ENCODE measurements at regions not wholly inside any gene's neighbourhood (a gene's known extent, or its start where the extent isn't known, plus 50 kb on each side); places are given as distances from the start of the nearest gene placed in this dataset.
"Not testable (repeated sequence)": the region's sequence is repeated elsewhere in the genome, so short reads cannot be mapped to it uniquely, and the experiment has no call there.

DNA sequence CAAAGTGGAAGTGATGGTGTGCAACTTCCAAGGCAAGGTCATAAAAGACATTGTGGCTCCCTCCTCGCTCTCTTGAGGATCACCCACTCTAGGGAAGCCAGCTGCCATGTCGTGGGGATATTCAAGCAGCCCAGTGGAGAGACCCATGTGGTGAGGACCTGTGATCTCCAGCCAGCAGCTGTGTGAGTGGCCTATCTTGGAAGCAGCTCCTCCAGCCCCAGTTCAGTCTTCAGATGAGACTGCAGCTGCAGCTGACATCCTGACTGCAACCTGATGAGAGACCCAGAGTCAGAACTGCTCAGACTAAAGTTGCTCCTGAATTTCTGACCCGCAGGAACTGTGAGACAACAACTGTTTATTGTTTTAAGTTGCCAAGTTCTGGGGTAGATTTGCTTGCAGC is 86.4 kb upstream of the GRK3 start:
- H3K27ac ChIP-seq = no peak overlapping the region
- H3K4me3 ChIP-seq = no peak overlapping the region

DNA sequence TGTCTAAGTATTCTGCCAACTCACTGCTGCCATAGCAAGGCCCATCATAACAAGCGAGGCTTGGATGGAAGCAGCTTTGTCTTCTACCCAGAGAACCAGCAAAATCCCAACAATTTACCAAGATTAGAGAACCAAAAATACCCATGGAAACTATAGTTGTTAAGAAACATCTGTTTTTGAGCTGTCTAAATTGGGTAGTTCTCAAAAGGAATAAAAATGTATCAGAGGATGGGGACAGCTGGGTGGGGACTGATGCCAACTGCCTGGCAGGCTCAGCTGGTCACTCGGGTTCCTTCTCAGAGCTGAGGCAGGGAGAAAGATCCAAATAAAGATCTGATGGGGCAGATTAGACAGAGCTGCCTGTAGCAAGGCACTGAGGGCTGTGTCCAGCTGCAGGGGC is 85.9 kb upstream of the GRK3 start:
- H3K4me3 ChIP-seq = no peak overlapping the region

DNA sequence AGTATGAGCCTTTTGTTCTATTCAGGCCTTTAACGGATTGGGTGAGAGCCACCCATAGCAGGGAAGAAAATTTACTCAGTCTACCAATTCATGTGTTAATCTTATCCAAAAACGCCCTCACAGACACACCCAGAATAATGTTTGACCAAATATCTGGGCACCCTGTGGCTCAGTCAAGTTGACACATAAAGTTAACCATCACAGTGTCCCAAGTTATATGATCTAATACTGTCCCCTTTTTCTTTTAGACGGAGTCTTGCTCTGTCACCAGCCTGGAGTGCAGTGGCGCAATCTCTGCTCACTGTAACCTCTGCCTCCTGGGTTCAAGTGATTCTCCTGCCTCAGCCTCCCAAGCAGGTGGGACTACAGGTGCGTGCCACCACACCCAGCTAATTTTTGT is 83.6 kb upstream of the GRK3 start:
- not testable (repeated sequence) for H3K4me3 ChIP-seq, H3K27ac ChIP-seq

More for the DNA sequence above, 85.9 kb upstream of the GRK3 start:
- no peak overlapping the region for H3K27ac ChIP-seq

DNA sequence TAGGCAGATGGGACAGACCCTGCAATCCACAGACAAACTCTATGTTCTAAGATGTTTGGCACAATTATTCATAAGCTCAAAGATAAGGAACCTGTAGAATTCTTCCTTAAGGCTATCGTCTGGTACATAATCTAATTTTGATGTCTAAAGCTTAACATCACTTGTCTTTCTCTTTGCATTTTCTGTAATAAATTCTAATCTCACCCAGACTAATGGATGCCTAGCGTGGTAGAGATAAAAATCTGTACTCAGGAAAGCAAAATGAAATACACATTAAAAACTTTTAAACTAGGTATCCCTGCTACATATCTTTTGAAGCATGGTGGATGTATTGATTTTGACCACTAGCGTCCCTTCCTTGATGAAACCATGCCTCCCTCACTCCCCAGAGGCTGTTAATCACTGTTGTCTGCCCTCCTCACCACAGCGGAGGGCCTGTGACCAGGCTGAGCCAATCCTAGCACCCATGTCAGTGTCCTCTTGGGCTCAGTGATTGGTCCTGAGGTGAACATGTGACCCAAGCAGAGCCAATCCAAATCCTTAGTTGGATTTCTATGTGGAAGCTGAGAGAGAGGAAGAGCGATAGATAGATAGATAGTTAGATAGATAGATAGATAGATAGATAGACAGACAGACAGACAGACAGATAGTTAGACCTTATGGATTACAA is 82.2 kb upstream of the GRK3 start:
- no peak overlapping the region for H3K27ac ChIP-seq
- H3K4me3 ChIP-seq = no peak overlapping the region

DNA sequence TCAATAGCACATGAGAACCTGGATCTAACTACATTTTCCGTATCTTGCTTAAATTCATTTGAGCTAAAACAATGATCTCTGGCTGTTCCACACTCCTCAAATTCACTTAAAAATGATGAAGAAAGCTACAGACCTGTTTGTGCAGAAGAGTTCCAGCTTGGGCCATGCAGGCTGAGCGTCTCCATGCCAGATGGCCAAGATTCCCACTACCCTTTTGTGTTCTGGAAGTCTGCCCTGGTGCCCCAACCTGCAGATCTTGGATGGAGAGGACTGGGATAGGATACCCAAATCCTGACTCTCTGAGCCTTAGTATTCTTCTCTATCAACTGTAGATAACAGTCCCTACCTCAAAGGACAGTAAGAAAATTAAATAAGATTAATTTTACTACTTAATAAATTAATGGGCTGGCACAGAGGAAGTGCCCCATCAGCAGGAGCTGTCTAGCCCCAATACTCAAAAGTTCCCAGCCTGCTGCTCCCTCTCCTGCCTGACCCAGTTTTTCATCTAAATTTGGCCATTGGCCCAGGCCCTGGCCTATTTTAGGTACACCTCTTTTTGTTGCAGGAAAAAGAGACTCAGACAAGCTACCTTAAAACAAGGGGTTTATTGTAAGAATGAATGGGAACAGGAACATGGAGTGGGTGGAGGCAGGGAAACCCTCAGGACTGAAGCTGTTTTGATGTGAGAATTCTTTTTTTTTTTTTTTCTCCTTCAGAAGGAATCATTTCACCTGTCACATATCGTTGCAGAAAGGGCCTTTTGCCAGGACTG is 81.4 kb upstream of the GRK3 start:
- H3K27ac ChIP-seq = no peak overlapping the region
- H3K4me3 ChIP-seq = no peak overlapping the region

DNA sequence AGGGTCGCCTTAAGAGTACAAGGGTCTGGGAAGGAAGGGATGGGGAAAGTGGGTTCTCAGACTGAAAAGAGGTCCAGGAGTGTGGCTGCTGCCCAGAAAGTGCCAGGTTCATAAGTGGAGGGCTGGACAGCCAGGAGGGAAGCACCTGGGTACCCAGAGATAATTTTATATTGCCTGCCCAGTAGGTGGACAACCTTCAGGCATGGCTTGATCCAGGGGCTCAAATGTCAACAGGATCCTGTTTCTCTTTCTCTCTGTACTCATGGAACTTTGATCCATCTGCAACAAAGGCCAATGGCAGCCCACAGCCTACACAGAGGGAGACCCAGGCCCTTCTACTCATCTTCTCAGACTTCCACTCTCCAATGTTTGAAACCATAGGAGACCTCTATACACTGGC is 80.5 kb upstream of the GRK3 start:
- Histone ChIP-seq H3K4me3 (no peak overlapping the region), H3K27ac (no peak overlapping the region)

DNA sequence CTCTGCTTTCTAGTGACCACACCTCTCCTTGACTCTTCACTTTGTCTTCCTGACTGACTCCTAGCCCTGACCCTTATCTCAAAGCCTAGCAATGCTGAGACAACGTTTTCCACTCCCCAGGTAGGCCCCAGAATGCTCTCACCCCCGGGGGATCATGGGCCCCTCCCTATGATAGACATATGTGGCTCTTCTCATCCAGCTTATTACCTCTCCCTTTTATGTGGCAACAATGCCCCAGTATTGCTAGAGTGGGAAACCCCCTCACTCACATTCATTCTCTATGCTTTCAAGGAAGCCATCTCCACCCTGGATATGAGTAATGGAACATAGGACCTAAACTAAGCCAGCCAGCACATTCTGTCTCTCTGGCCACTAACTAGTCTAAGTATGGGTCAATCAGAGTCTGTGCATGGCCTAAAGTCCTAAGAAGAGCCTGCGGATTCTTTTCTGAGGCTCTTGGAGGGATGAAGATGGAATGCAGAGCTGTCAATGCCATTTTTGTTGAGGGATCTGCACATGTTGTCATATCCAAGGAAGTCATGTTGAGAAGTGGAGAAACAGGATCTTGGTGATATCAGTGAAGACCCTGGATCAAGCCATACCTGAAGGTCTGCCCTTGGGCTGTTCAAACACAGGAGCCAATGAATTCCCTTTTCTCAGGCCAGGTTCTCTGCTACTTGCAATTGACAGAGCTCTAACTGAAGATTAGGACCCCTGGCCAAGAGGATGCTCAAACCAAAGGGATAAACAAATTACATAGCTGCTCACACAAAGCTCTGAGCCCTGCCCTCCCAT is 79.8 kb upstream of the GRK3 start:
- Histone ChIP-seq H3K27ac (no peak overlapping the region), H3K4me3 (no peak overlapping the region)

DNA sequence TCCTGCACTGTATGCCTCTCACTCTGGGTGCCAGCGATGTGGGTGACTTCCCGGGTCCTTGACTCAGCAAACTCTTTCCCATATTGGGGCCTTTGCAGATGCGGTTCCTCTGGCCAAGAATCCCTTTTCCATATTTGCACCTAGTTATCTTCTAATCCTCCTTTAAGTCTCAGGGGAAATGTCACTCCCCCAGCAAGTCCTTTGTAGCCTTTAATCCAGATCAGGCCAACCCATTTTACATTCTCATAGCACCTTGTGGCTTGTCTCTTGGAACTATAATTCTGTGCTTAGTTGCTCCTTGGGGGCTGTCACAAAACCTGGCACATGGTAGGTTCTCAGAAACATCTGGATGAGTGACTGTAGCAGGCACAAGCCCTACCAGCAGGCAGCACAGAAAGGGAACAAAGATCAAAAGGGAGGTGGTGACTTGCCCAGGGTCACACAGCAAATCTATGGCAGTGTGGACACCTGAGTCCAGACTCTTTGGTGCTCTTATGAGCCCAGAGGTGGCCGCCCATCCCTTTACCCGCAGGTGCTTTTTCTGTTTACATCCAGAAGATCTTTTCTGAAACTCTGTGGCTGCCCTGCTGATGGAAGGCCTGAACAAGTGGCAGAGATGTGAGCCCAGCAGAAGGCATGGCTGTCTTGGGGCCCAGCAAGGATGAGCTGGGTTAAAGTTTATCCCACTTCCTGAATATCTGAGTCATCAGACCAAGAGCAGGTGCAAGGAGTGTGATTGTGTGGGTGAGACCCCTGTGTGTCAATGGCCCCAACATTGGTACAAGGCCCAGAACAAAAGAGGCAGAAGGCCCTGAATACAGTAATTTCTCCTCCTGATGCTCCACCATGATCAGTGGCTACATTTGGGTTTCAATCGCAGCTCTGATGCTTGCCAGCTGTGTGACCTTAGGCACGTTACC is 78.6 kb upstream of the GRK3 start:
- H3K27ac ChIP-seq = no peak overlapping the region

DNA sequence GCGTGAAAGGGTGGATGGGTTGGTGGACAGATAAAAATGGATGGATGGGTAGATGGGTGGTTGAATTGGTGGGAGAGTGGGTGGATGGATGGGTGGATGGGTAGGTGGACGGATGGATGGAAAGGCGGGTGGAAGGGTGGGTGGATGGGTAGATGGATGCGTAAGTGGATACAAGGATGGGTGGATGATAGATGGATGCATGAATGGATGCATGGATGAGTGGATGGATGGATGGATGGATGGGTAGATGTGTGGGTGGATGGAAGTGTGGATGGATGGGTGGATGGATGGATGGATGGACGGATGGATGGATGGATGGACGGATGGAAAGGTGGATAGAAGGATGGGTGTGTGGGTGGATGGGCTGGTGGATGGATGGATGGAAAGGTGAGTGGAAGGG is 77.0 kb upstream of the GRK3 start:
- Histone ChIP-seq H3K27ac (no peak overlapping the region), H3K4me3 (no peak overlapping the region)

More for the DNA sequence above, 78.6 kb upstream of the GRK3 start:
- H3K4me3 ChIP-seq = no peak overlapping the region

DNA sequence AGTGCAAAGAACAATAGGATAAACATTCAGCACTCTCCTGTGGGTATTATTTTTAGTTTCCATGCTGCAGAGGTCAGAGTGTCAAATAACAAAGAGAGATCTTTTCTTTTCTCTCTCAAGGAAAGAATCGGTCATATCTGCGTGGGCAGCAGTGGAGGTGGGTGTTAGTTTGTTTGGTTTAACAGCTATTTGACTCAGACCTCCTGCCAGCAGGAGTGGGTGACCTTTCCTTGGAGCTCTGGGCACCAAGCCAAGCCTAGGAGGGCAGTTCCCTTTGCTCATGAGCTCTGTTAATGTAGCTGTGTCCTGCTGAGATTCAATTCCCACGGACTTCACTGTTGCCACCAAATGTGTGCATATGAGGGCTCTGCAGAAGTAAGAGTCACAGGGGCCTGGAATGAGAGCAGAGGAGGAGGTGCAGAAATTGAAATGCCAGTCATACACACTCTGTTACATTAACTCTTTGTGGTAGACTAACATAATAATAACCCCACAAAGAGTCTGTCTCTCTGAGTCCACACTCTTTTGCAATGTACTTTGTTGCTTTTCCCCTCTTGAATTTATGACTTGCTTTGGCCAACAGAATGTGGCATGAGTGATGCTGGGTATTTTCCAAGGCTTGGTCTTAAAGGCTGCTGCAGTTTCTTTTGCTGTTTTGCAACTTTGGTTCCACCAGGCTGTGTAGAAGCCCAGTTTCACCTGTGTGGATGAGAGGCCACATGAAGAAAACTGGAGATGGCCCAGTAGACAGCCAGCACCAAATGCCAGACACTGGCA is 76.0 kb upstream of the GRK3 start:
- H3K4me3 ChIP-seq = no peak overlapping the region

DNA sequence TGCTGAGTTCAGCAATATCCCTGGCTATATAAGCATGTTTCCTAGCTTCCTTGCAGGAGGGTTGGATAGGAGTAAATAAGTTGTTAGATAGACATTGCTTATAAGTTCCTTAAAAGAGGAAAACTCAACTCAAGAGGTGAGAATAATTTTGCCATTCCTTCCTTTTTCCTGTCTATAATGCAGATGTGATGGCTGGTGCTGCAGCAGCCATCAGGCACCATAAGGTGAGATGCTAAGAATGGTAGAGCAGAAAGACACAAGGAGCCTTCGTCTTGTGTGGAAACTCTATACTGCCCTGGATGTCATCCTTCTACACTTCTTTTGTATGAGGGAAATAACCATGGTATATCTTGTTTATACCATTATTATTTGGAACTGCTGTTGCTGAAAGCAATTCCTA is 74.5 kb upstream of the GRK3 start:
- Histone ChIP-seq H3K27ac (no peak overlapping the region), H3K4me3 (no peak overlapping the region)

More for the DNA sequence above, 76.0 kb upstream of the GRK3 start:
- no peak overlapping the region for H3K27ac ChIP-seq

DNA sequence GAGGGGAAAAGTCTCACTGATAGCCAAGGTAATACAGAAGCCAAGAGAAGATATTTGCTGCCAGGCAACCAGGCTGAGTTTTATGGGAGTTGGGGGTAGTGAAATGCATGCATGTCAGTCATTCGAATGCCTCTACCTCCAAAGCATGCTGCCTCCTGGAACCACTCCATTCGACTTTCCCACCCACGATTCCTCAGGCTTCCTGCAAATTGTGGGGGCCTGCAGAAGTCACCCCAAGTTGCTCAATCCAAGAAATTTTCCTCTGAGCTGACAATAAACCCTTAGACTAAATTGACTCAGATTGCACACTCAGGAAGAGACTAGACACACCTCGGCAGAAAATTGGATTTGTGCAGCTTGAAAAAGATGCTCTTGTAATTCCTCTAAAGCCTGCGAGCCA is 73.6 kb upstream of the GRK3 start:
- no peak overlapping the region for H3K27ac ChIP-seq
- H3K4me3 ChIP-seq = no peak overlapping the region

DNA sequence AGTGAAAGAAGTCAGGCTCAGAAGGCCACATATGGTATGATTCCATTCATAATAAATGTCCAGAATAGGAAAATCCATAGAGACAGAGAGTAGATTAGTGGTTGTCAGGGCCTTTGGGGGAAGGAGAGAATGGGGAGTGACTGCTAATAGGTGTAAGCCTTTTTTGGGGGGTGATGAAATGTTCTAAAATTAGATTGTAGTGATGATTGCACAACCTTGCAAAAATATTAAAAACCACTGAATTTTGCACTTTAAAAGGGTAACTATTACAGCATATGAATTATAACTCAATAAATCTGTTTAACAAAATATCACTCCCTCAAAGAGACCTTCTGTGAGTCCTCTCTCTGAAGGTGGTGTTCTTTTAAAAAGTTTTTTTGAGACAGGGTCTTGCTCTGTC is 72.3 kb upstream of the GRK3 start:
- Histone ChIP-seq H3K27ac (no peak overlapping the region), H3K4me3 (no peak overlapping the region)

DNA sequence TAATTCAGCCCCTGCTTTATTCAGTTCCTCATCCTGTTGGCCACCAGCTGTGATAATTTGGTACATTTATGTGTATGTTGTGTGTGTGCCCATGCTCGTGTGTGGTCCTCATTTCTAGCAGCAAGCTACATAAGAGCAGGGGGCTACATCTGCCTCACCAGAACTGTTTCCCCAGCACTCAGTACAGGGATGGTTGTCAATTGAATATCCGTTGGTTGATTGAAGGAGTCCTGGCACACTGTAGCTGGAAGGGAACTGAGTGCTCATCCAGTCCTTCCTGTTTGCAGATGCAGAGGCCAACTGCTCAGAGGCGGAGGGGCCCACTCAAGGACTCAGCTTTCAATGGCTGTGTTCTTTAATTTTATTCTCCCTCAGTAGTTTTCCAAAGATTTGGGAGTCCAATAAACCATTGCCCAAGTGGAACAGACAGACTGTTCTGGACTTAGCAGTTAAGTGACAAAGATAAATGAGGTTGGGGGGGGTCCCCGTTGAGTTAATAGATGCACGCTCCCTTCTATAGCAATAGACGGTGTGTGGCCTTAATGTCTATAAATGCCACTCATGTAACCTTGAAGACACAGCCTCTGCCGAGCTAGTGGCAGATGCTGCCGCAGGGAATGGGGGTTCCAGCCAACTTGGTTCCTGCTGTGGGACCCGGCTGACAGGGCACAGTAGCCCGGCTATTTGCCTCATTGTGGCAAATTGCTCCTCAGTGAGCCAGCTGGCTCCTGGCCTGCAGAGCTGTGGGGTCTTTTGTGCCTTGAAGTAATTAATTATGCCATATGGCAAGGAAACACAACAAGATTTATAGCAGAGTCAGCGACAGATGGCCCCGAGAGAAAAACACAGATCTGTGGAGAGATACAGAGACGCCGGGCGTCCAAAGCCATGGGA is 71.4 kb upstream of the GRK3 start:
- Histone ChIP-seq H3K4me3 (no peak overlapping the region), H3K27ac (no peak overlapping the region)

DNA sequence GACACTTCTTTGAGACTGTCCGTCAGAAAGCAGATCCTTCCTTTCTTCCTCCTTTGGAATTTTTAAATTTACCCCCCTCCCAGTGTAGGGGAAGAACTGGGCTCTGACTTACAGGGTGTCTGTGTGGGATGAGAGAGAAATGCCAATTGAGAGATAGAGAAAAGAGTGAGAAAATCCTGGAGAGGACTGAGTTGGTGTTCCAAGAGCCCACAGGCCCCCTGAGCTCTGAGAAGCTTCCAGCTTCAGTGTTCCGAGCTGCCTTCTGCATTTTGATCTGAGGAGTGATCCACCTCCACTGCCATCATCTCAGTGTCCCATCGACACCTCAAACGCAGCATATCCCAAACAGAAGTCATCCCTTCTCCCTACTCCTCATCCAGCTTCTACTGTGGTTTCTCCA is 70.7 kb upstream of the GRK3 start:
- no peak overlapping the region for H3K4me3 ChIP-seq
- no peak overlapping the region for H3K27ac ChIP-seq

DNA sequence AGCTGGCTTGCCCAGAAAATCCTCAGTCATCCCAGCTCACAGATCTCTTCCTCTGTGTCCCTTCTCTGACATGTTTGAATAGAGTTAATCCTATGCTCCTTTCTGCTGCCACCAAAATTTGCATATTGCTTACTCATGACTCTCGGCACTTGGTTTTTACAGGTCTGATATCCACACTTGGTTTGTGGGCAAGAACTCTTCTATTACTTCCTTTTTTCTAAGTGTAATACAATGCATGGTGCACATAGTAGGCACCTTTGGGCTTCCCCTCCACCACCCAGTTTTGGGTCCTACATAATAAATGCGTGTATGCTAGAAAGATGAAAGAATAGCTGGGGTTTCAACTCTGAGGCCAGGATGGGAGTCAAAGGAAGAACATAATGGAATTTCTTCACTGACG is 69.7 kb upstream of the GRK3 start:
- Histone ChIP-seq H3K27ac (no peak overlapping the region), H3K4me3 (no peak overlapping the region)

DNA sequence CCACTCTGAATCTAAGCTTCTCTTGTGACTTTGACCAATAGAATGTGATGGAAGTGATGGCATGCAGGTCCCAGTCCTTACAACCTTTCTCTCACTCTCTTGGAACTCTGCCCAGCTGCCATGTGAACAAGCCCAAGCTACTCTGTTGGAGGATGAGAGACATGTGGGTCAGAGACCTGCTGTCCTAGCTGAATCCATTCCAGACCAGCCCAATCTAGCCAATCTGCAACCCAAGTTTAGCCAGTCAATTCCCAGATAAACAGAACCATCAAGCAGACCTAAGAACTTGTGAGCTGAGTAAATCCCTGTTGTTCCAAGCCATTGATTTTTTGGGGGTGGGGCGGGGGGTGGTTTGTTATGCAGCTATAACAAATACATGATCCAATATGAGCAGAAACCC is 69.2 kb upstream of the GRK3 start:
- Histone ChIP-seq H3K4me3 (no peak overlapping the region), H3K27ac (no peak overlapping the region)

DNA sequence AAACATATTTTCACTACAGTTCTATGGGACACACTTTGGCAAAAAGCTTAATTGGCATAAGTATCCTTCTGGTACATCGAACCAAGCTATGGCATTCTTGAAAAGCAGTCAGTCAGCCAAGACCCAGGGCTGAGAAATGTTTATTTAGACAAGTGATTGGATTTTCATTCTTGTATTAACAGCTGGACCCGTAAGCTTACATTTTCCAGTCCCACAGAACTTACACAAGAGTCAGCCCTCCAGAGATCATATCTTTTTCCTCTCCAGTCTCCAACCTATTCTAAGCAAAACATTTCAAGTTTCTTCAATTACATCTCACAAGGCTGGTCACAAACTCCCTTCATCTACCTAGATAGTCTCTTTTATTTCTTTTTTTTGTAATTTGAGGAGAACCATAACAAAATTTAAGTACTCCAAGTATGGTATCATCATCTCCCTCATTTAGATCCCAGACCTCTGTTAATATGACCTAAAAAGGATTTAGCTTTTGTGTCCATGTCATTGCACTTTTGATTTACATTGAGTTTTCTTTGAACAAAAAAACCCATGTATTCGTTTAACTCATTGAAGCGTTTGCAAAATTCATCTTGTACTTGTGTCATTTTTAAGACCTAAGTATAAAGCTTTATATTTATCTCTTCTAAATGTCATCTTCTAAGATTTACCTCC is 67.9 kb upstream of the GRK3 start:
- no peak overlapping the region for H3K27ac ChIP-seq
- H3K4me3 ChIP-seq = no peak overlapping the region

Data from skin epidermis (tissue), 12 donors.